Ovary (tissue), 7 donors: ENCODE measurements at regions not wholly inside any gene's neighbourhood (a gene's known extent, or its start where the extent isn't known, plus 50 kb on each side); places are given as distances from the start of the nearest gene placed in this dataset.

Experiments
- DNase-seq, 5 donors: peaks; one replicate each; pipeline ENCODE4 v3.0.0-alpha.2; 2019 to 2020
- H3K27ac ChIP-seq, 2 donors: fragments of 200-600 bp; one replicate each; pipeline versions ENCODE4 v1.5.1 to v1.8.0; 2019 to 2022
- H3K27me3 ChIP-seq: fragments of 200-600 bp; one replicate; pipeline ENCODE4 v1.8.0; 2022
- H3K36me3 ChIP-seq: fragments of 200-600 bp; sonication (generic); one replicate; pipeline ENCODE4 v1.5.1; 2019
- H3K4me1 ChIP-seq: one replicate; pipeline ENCODE4 v1.8.1; 2013; ENCODE audit warnings: mild to moderate bottlenecking, moderate library complexity; ENCODE audit not compliant: insufficient read depth
- H3K4me3 ChIP-seq: fragments of 200-600 bp; sonication (generic); one replicate; pipeline ENCODE4 v1.5.1; 2017
- H3K9me3 ChIP-seq, 2 donors: fragments of 200-600 bp in 1 of 2; sonication (generic) in 1 of 2; one replicate each; pipeline versions ENCODE4 v1.5.1 to v1.8.1; 2013 to 2019; ENCODE audit warnings: mild to moderate bottlenecking in 1 of 2, moderate library complexity in 1 of 2
- EP300 ChIP-seq: sonication (generic); formaldehyde crosslinking; IDR thresholded peaks from one replicate; pipeline ENCODE4 v1.6.1; 2017; ENCODE audit warnings: antibody characterized with exemption
- POLR2A ChIP-seq: fragments of 450-650 bp; IDR thresholded peaks from one replicate; pipeline ENCODE4 v1.6.1; 2017; ENCODE audit warnings: antibody characterized with exemption, mild to moderate bottlenecking, moderate library complexity
- WGBS, 3 donors: extraction: QIAGEN DNeasy Blood & Tissue Kit in 1 of 3; methylation state at CpG; one replicate each; pipeline versions ENCODE4 v1.1.5 to v1.1.7; 2013 to 2017; 5-methylcytosine and 5-hydroxymethylcytosine counted together
- intact Hi-C, 4 donors: fragments of 100-400 bp; cut with DNase I; formaldehyde crosslinking; loops; one replicate each; pipeline versions ENCODE4 v1.11.0 to v1.15.1; 2022 to 2023
- TF ChIP-seq, protein P1 (sequence below), 3 donors: fragments of 450-650 bp in 2 of 3; fragments of 200-600 bp in 1 of 3; IDR thresholded peaks; one replicate each; pipeline versions ENCODE4 v1.5.1 to v1.8.0; 2016 to 2022; ENCODE audit warnings: antibody characterized with exemption in 3 of 3, mild to moderate bottlenecking in 1 of 3
- donor health status: DM: no; HTN: no; CAD: no; lungs with moderate emphysema.
- donor health status: DM: no; HTN: no; CAD: no.
- donor health status: Bipolar disorder and iron deficiency.
- donor health status: DM: no; HTN: no; CAD: no.
- donor health status: DM: yes; HTN: yes; CAD: no.

DNA sequence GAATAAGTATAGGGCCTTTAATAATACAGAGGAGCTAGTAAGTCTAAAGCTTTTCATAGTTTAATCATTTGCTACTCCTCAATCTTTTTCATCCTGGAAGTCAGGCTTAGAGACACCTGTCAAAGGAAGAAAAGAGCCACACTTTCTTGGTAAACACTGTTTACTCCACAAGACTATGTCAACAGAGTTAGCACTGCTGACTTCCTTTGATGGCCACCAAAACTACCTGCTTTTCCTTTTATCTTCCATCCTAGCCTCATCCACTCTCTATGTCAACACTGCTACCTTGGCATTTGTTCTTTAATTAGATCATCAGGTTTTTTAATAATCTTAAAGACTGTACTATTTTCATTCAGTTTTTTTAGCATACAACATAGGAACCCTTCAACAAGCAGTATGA is 106.2 kb downstream of the ELAPOR2 start:
- no peak overlapping the region for H3K4me3 ChIP-seq
- H3K36me3 ChIP-seq, result no peaks in the 10 kb centered on the region
- no peaks in the 10 kb centered on the region for H3K9me3 ChIP-seq
- no peaks in the 10 kb centered on the region for H3K4me1 ChIP-seq
- intact Hi-C loops, result no loop called here
- DNase-seq, result no peak
- H3K27me3 ChIP-seq, result no peaks in the 10 kb centered on the region
- no peak overlapping the region for H3K27ac ChIP-seq
- TF ChIP-seq, protein P1, sequence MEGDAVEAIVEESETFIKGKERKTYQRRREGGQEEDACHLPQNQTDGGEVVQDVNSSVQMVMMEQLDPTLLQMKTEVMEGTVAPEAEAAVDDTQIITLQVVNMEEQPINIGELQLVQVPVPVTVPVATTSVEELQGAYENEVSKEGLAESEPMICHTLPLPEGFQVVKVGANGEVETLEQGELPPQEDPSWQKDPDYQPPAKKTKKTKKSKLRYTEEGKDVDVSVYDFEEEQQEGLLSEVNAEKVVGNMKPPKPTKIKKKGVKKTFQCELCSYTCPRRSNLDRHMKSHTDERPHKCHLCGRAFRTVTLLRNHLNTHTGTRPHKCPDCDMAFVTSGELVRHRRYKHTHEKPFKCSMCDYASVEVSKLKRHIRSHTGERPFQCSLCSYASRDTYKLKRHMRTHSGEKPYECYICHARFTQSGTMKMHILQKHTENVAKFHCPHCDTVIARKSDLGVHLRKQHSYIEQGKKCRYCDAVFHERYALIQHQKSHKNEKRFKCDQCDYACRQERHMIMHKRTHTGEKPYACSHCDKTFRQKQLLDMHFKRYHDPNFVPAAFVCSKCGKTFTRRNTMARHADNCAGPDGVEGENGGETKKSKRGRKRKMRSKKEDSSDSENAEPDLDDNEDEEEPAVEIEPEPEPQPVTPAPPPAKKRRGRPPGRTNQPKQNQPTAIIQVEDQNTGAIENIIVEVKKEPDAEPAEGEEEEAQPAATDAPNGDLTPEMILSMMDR (IDR thresholded peaks at IDR 0.05), result no peak
- TF ChIP-seq POLR2A, result no peak
- TF ChIP-seq EP300, result no peak

GRCh38 chr7:86951895-86952294 is 107.6 kb downstream of the ELAPOR2 start:
- DNase-seq, result no peak
- intact Hi-C loops, result no loop called here
- Histone ChIP-seq H3K27me3 (no peaks in the 10 kb centered on the region), H3K4me3 (no peak overlapping the region), H3K27ac (no peak overlapping the region), H3K9me3 (no peaks in the 10 kb centered on the region), H3K36me3 (no peaks in the 10 kb centered on the region), H3K4me1 (no peaks in the 10 kb centered on the region)
- TF ChIP-seq, protein P1 (IDR thresholded peaks at IDR 0.05), result no peak
- TF ChIP-seq EP300, result no peak
- TF ChIP-seq POLR2A, result no peak

DNA sequence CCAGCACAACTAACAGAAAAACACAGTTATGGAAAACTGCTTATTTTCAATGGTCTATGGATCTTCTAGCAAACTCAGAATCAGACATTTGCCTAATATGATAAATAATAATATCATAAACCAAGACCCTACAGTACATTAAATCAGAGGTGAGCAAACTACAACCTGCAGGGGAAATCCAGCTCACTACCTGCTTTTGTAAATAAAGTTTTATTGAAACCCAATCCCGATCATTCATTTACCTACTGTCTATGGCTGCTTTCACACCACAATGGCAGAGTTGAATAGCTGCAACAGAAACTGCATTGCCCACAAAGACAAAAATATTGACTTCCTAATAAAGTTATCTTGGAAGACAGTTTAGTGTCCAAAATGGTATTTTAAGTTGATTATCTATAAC is 108.5 kb downstream of the ELAPOR2 start:
- Histone ChIP-seq H3K27me3 (no peaks in the 10 kb centered on the region), H3K27ac (no peak overlapping the region), H3K36me3 (no peaks in the 10 kb centered on the region), H3K4me3 (no peak overlapping the region), H3K9me3 (no peaks in the 10 kb centered on the region), H3K4me1 (no peaks in the 10 kb centered on the region)
- intact Hi-C loops, result no loop called here
- WGBS, 3 donors, result 88 to 100% (median 100%) methylated on average over 1 of the region's 1 CpG
- TF ChIP-seq EP300 (no peak), POLR2A (no peak)
- TF ChIP-seq, protein P1 (IDR thresholded peaks at IDR 0.05), result no peak
- no peak for DNase-seq

DNA sequence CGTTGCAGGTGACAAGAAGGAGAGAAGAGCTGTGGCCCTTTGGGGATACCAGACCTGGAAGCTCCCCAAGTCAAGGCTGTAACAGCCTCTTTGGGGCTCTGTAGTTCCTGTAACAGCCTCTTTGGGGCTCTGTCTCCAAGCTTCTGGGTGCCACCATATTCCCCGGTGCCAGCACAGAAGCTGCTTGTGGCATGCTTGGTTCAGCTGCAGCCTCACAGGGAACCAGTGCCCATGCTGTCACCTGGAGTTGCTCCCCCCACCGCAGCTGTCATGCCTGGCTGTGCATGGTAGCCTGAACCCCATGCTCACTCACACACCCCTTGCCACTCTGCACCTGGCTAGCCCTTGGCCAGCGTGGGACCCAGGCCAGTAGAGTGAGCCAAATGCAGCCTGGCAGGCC is 109.1 kb downstream of the ELAPOR2 start:
- Histone ChIP-seq H3K27ac (no peak overlapping the region), H3K4me1 (no peaks in the 10 kb centered on the region), H3K9me3 (no peaks in the 10 kb centered on the region), H3K36me3 (no peaks in the 10 kb centered on the region), H3K4me3 (no peak overlapping the region), H3K27me3 (no peaks in the 10 kb centered on the region)
- TF ChIP-seq EP300, result no peak
- no peak for TF ChIP-seq POLR2A
- TF ChIP-seq, protein P1 (IDR thresholded peaks at IDR 0.05), result no peak
- intact Hi-C loops, result no loop called here
- WGBS, 3 donors, result 81 to 95% (median 87%) methylated on average over 4 of the region's 4 CpGs
- DNase-seq, result no peak

GRCh38 chr7:86949779-86950260 is 109.6 kb downstream of the ELAPOR2 start:
- WGBS, 3 donors, result 83 to 92% (median 86%) methylated on average over 3 of the region's 3 CpGs
- Histone ChIP-seq H3K4me1 (no peaks in the 10 kb centered on the region), H3K4me3 (no peak overlapping the region), H3K9me3 (no peaks in the 10 kb centered on the region), H3K27me3 (no peaks in the 10 kb centered on the region), H3K36me3 (no peaks in the 10 kb centered on the region), H3K27ac (no peak overlapping the region)
- no peak for TF ChIP-seq POLR2A
- TF ChIP-seq EP300, result no peak
- TF ChIP-seq, protein P1 (IDR thresholded peaks at IDR 0.05), result no peak
- intact Hi-C loops, result loop anchor here in 2 of 4 donors (10.0 kb wide), 2 partner anchors 275 to 285 kb away; no protein-coding TSS in a partner anchor
- DNase-seq, result no peak
